ENCODE measurements at regions not wholly inside any gene's neighbourhood (a gene's known extent, or its start where the extent isn't known, plus 50 kb on each side); places are given as distances from the start of the nearest gene placed in this dataset.

- TF ChIP-seq CTCF (IDR thresholded peaks at IDR 0.05) (no peak), POLR2A (IDR thresholded peaks at IDR 0.05) (no peak)
These were observed 1139.7 kb downstream of the PCDH18 start for GRCh38 chr4:136392576-136392975.
